SIG-M5 treated with dmso at 0.1 percent for 504 hours (cell line): ENCODE measurements at regions not wholly inside any gene's neighbourhood (a gene's known extent, or its start where the extent isn't known, plus 50 kb on each side); places are given as distances from the start of the nearest gene placed in this dataset.
"Not testable (repeated sequence)": the region's sequence is repeated elsewhere in the genome, so short reads cannot be mapped to it uniquely, and the experiment has no call there.

ENCODE experiments used
- DNase-seq: peaks from one replicate; lab custom pipeline; 2025; ENCODE audit not compliant: unreplicated experiment; lab: John Stamatoyannopoulos, UW

DNA sequence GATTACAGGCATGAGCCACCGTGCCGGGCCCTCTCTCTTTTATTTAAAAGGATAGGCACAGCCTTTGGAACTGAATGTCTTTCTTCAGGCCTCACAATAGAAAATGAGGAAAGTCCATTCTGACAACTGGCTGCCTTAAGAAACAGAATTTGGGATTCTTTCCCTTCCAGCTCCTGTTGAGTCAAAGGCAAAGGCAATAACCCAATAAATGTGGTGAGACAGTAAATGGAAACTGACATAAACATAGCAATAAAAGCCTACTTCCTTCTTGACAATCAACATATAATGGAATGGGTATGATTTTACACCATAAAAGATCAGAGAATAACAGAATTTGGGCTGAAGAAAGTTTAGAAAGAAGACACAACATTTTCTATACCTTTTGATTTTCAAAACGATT lies 52.7 kb upstream of the SRRM3 start:
- DNase-seq = not testable (repeated sequence)

DNA sequence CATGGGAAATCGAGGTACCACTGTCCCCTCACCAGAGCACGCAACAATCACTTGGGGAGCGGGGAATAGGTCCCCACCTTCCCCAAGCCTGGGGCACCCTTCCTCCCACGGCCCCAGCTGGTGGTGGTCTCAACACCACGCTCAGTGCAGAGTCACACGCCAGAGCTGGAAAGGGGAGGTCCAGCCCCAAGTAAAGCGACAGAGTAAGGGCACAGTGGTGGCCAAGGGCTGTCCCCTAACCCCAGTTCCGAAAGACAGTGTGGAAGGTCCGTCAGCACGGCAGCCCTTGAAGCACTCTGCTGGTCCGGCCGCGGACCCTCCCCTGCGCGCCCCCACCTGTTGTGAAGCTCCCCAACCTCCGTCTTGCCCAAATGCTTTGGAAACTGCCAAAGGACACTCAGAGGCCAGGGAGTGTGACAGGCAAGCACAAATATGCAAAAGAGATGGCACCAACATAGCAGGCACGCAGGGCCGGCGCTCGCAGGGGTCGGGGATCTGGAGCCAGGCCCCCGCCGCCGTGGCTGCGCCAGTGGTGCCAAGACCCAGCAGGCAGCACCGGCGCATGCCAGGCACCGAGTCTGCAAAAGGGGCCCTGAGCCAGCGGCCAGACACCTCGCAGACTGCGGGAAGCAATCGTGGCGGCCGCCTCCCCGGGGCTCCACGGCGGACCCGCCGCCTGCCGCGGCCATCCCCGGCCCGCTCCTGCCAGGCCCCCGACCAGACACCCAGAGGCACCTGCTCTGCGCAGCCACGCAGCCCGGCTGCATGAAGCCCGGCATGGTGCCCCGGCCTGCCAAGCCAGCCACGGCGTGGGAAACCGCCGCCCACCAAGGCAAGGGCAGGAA lies 51.6 kb upstream of the SRRM3 start:
- DNase-seq = no peak
